ENCODE measurements at regions not wholly inside any gene's neighbourhood (a gene's known extent, or its start where the extent isn't known, plus 50 kb on each side); places are given as distances from the start of the nearest gene placed in this dataset.

- TF ChIP-seq CTCF (IDR thresholded peaks at IDR 0.05; ENCODE audit: borderline replicate concordance, extremely low read depth, low read length, poor library complexity, severe bottlenecking) (no peak), EZH2 (IDR thresholded peaks at IDR 0.05; ENCODE audit: borderline replicate concordance, low read depth, low read length, severe bottlenecking) (no peak)
Observed at GRCh38 chr10:28411136-28411460, 108.2 kb upstream of the MPP7 start.

Data from DND-41 (cell line).